ENCODE measurements at regions not wholly inside any gene's neighbourhood (a gene's known extent, or its start where the extent isn't known, plus 50 kb on each side); places are given as distances from the start of the nearest gene placed in this dataset.
A peak's percentile ranks its signal among the peaks of the same experiment; 100 is the strongest.

DNA sequence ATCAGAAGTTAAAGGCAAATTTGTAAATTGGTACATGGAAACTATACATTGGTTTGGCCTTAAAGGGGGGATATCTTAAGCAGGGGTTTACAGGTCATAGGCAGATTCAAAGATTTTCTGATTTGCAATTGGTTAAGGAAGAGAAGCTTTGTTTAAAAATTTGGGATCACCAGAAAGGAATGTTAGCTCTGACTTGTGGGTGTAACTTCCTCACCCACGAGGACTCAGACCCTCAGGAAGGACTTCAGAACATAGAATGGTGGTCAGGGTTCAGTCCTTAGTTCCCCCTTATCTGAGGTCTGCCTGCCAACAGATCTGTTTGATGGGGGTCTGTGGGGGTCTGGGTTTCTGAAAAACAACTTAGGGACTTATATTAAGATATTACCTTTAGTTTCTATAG, 427.4 kb upstream of the DIPK2B start:
- TF ChIP-seq, protein P1, sequence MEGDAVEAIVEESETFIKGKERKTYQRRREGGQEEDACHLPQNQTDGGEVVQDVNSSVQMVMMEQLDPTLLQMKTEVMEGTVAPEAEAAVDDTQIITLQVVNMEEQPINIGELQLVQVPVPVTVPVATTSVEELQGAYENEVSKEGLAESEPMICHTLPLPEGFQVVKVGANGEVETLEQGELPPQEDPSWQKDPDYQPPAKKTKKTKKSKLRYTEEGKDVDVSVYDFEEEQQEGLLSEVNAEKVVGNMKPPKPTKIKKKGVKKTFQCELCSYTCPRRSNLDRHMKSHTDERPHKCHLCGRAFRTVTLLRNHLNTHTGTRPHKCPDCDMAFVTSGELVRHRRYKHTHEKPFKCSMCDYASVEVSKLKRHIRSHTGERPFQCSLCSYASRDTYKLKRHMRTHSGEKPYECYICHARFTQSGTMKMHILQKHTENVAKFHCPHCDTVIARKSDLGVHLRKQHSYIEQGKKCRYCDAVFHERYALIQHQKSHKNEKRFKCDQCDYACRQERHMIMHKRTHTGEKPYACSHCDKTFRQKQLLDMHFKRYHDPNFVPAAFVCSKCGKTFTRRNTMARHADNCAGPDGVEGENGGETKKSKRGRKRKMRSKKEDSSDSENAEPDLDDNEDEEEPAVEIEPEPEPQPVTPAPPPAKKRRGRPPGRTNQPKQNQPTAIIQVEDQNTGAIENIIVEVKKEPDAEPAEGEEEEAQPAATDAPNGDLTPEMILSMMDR (IDR thresholded peaks at IDR 0.05): no peak
- H3K27ac Mint-ChIP-seq (ENCODE audit: unreplicated experiment): no peak overlapping the region
- H3K4me3 Mint-ChIP-seq (ENCODE audit: unreplicated experiment): no peak overlapping the region
- H3K36me3 Mint-ChIP-seq (ENCODE audit: unreplicated experiment): peaks cover 3% of the 10 kb centered on the region
- peaks cover 25% of the 10 kb centered on the region for H3K4me1 Mint-ChIP-seq (ENCODE audit: unreplicated experiment)
- DNase-seq (ENCODE audit: extremely low spot score, unreplicated experiment): no peak
- H3K9me3 Mint-ChIP-seq (ENCODE audit: unreplicated experiment): peaks cover 13% of the 10 kb centered on the region
- H3K27me3 Mint-ChIP-seq (ENCODE audit: unreplicated experiment): no peaks in the 10 kb centered on the region

DNA sequence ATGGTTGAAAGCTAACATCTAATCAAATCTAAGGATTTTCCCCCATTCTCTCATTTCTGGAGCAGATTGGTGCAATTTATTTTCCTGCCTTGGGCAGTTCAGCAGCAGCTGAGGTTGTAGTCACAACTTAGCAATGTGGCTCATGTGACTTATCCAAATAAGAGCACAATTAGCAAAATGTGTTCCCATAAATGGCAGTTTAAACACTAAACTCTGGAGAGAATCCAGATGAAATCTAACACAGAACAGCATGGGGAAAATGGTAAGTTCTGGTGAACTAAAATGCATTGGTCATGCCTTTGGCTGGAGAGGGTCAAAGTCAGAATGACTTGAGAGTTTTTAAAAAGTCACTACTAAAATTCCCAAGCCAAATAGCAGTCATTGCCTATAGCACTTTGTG, 422.6 kb upstream of the DIPK2B start:
- peaks cover 13% of the 10 kb centered on the region for H3K9me3 Mint-ChIP-seq (ENCODE audit: unreplicated experiment)
- TF ChIP-seq, protein P1 (IDR thresholded peaks at IDR 0.05): no peak
- peaks cover 48% of the 10 kb centered on the region for H3K4me1 Mint-ChIP-seq (ENCODE audit: unreplicated experiment)
- H3K27ac Mint-ChIP-seq (ENCODE audit: unreplicated experiment): peak overlapping the region; percentile 94
- H3K4me3 Mint-ChIP-seq (ENCODE audit: unreplicated experiment): no peak overlapping the region
- peaks cover 3% of the 10 kb centered on the region for H3K36me3 Mint-ChIP-seq (ENCODE audit: unreplicated experiment)
- DNase-seq (ENCODE audit: extremely low spot score, unreplicated experiment): no peak
- no peaks in the 10 kb centered on the region for H3K27me3 Mint-ChIP-seq (ENCODE audit: unreplicated experiment)

GRCh38 chrX:45622538-45622937, 421.9 kb upstream of the DIPK2B start:
- H3K4me1 Mint-ChIP-seq (ENCODE audit: unreplicated experiment): peaks cover 43% of the 10 kb centered on the region
- peak overlapping the region; percentile 94 for H3K27ac Mint-ChIP-seq (ENCODE audit: unreplicated experiment)
- H3K9me3 Mint-ChIP-seq (ENCODE audit: unreplicated experiment): peaks cover 20% of the 10 kb centered on the region
- TF ChIP-seq, protein P1 (IDR thresholded peaks at IDR 0.05): no peak
- peaks cover 3% of the 10 kb centered on the region for H3K36me3 Mint-ChIP-seq (ENCODE audit: unreplicated experiment)
- no peaks in the 10 kb centered on the region for H3K27me3 Mint-ChIP-seq (ENCODE audit: unreplicated experiment)
- no peak for DNase-seq (ENCODE audit: extremely low spot score, unreplicated experiment)
- no peak overlapping the region for H3K4me3 Mint-ChIP-seq (ENCODE audit: unreplicated experiment)

DNA sequence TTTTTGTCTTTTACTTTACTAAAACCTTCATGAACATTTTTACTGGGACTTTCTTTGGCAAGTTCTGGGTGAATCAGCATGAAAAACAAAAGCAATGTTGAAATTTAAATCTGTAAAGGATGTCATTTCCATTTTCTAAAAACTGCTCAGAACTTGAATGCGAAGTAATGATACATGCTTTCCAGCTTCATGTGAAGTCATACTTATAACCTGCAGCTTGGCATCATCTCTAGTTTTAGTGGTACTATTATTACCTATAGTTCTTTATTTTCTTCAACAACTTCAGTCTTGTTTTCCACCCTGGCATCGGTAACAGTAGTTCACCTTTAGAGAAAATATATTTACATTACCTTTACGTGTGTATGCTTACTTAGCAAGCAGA, 421.4 kb upstream of the DIPK2B start:
- Mint-ChIP-seq H3K4me1 (ENCODE audit: unreplicated experiment) (peaks cover 42% of the 10 kb centered on the region), H3K4me3 (ENCODE audit: unreplicated experiment) (no peak overlapping the region), H3K9me3 (ENCODE audit: unreplicated experiment) (peaks cover 20% of the 10 kb centered on the region), H3K27ac (ENCODE audit: unreplicated experiment) (peak overlapping the region; percentile 94), H3K27me3 (ENCODE audit: unreplicated experiment) (no peaks in the 10 kb centered on the region), H3K36me3 (ENCODE audit: unreplicated experiment) (peaks cover 2% of the 10 kb centered on the region)
- DNase-seq (ENCODE audit: extremely low spot score, unreplicated experiment): no peak
- TF ChIP-seq, protein P1 (IDR thresholded peaks at IDR 0.05): no peak

DNA sequence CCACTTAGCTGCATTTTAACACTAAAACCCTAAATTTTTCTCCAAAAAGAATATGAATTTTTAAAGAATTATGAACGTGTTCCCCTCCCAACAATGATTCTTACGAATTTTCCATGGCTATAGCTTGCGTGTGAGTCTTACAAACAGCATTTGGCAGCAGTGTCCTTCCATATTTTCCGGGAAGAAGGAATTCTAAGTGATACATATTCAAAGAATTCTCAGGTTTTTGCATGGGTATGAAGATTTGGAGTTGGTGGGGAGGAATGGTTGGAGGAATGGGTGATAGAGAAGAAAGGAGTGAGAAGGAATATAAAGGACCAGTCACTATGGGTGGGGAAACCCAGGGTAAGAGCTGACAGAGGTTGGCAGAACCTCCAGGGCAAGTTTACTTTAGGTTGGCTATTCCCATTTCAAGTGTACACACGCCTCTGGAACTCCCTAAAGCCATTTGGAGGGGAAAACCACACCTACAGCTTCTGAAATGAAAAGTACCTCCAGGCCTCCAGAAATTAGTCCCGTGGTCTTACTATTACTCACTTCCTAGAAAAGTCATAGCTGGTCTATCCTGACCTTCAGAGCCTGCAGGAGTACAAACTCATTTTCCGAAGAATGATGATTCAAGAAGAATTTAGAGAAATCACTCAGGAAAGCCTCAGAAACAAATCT, 420.8 kb upstream of the DIPK2B start:
- DNase-seq (ENCODE audit: extremely low spot score, unreplicated experiment): no peak
- no peaks in the 10 kb centered on the region for H3K36me3 Mint-ChIP-seq (ENCODE audit: unreplicated experiment)
- peak overlapping the region; percentile 94 for H3K27ac Mint-ChIP-seq (ENCODE audit: unreplicated experiment)
- TF ChIP-seq, protein P1 (IDR thresholded peaks at IDR 0.05): no peak
- peaks cover 18% of the 10 kb centered on the region for H3K9me3 Mint-ChIP-seq (ENCODE audit: unreplicated experiment)
- H3K4me3 Mint-ChIP-seq (ENCODE audit: unreplicated experiment): no peak overlapping the region
- no peaks in the 10 kb centered on the region for H3K27me3 Mint-ChIP-seq (ENCODE audit: unreplicated experiment)
- H3K4me1 Mint-ChIP-seq (ENCODE audit: unreplicated experiment): peaks cover 42% of the 10 kb centered on the region
